GM13976 (cell line): ENCODE measurements at regions not wholly inside any gene's neighbourhood (a gene's known extent, or its start where the extent isn't known, plus 50 kb on each side); places are given as distances from the start of the nearest gene placed in this dataset.
"Not testable (repeated sequence)": the region's sequence is repeated elsewhere in the genome, so short reads cannot be mapped to it uniquely, and the experiment has no call there.

Experiments
- DNase-seq: peaks from one replicate; pipeline ENCODE4 v3.0.0; 2012; ENCODE audit warnings: low spot score
- in situ Hi-C: fragments of 300-500 bp; cut with MboI; formaldehyde crosslinking; loops from one replicate; pipeline ENCODE4 v1.12.0; 2022; ENCODE audit warnings: low sequenced_read_pairs, mixed read lengths, inconsistent platforms; ENCODE audit not compliant: unreplicated experiment
- TF ChIP-seq, protein P1 (sequence below): IDR thresholded peaks from 2 replicates; pipeline ENCODE4 v1.5.1; 2012; ENCODE audit warnings: borderline replicate concordance, mild to moderate bottlenecking; ENCODE audit not compliant: insufficient read depth; ENCODE audit errors: extremely low read depth, missing control alignments, control extremely low read depth

DNA sequence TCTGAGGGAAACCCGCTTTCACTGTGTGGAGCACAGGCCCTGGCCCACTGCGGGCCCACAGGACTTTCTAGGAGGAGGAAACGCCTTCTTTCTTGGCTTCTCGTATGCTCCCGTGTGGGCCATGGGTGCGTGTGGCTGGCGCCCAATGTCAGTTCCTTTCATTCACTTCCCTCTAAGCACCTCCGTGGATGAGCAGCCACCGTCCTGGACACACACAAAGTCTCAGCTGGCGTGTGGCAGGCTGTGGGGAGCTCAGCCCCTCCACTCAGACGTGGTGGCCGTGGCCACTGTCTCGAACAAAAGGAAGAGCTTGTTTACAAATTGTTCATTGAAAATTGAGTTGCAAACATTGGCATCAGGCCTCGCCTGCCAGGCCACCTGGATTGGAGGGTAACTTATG, 240.0 kb upstream of the SGCG start:
- TF ChIP-seq, protein P1, sequence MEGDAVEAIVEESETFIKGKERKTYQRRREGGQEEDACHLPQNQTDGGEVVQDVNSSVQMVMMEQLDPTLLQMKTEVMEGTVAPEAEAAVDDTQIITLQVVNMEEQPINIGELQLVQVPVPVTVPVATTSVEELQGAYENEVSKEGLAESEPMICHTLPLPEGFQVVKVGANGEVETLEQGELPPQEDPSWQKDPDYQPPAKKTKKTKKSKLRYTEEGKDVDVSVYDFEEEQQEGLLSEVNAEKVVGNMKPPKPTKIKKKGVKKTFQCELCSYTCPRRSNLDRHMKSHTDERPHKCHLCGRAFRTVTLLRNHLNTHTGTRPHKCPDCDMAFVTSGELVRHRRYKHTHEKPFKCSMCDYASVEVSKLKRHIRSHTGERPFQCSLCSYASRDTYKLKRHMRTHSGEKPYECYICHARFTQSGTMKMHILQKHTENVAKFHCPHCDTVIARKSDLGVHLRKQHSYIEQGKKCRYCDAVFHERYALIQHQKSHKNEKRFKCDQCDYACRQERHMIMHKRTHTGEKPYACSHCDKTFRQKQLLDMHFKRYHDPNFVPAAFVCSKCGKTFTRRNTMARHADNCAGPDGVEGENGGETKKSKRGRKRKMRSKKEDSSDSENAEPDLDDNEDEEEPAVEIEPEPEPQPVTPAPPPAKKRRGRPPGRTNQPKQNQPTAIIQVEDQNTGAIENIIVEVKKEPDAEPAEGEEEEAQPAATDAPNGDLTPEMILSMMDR, result no peak
- in situ Hi-C loops, result no loop called here
- DNase-seq, result no peak

DNA sequence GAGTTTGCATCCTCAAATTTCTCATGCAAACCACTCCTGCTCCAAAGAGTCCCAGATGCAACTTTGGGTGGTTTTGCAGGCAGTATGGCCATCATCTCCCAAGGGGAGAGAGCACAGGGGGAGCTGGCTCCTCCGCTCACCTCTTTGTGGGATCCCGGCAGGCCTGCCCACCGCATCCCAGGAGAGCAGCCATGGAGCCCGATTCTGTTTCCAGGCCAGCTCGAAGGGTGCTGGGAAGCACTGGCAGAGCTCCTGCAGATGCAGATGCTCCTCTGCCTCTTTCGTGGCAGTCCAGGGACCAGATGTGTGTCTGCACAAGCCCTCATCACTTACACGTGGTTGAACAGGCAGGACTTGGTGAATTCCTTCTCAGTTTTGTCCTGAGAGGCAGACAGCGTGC, 239.3 kb upstream of the SGCG start:
- DNase-seq, in situ Hi-C loops: not testable (repeated sequence)

DNA sequence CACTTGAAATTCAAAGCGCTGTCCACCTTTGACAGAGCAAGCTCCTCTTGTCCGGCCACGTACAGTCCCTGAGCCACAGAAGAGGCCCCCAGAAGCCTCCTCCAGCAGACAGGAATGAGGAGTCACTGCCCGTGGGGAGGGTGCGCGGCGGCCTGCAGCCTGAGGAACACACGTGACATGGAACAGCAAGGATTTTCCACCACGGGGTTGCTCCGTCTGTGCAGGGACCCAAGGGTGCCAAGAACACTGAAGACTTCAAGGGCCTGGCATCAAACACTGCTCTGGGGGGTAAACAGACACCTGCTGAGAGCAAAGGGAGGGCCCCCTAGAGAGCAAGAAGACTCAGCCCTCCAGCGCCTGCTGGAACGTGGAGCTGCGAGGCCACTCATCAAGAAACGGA, 237.9 kb upstream of the SGCG start:
- in situ Hi-C loops, DNase-seq: not testable (repeated sequence)

DNA sequence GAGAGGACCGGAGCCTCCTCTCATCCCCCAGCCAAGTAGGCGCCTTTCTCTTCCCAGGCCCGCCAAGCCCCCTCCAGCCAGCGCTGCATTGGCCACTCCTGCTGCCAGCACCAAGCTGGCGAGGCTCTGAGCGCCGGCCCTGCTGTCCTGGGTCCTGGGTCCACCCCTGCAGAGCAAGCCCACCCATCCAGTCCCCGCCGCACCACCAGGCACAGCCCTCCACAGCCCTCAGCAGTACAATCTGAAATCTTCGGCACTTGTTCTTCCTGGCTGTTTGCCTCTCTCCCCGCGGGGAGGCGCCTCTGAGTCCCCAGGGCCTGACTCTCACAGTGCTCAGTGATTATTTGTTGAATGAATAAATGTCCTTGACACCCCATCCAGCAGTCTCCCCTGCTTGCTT, 236.4 kb upstream of the SGCG start:
- TF ChIP-seq, protein P1, result no peak
- DNase-seq, result no peak
- in situ Hi-C loops, result no loop called here

DNA sequence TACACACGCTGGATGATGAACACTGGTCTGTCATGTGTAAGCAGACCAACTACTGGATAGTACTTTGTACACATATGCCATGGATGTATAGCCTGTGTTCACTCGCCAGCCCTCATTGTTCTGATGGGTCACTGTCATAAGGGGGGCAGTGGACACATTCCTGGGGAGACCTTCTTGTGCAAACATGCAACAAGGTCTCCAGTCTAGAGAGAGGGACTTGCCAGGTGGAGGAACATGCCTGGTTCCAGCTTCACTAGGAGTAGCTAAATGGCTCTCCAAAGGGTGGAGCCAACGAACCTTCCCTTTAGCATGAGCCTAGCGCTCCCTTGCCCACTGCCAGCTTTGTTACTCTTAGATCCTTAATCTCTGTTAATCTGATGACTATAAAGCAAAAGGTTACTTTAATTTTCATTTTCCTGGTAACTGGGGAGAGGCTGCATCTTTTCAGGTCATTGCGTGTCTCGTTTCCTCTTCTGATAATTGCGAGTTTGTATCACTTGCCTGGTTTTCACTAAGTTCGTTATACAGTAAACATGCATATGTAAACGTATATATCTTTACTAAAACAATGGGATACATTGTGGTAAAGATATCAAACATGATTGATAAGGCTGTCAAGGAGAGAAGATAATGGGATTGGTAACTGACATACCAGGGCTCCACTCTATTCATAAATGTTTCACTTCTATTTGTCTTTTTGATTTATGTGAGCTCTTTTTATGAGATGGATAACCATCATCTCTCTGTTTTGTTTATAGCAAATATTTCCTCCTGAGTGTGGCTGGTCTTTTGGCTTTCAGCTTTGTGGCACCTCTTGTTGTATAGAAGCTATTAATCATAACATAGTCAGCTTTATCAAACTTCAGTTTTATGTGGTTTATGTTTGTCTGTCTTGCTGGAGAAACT, 235.2 kb upstream of the SGCG start:
- in situ Hi-C loops, result no loop called here
- no peak for DNase-seq
- TF ChIP-seq, protein P1, result no peak

DNA sequence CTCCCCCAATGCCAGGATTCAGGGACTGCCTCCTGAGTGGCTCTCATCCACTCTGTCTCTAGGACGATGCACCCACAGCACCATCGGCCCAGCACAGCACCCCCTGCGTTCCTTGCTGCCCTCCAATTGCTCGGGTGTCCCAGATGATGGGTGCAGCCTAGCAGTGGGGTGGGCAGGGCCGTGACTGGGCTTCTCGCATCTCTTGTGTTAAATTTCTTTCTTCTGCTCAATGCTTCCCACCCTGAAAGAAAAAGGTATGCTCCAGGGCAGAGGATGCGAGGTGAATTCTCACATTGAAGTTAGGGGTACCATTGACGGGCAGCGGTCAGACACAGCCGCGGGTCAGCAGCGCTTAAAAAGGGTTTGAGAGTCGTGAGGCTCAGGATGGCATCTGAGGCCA, 232.4 kb upstream of the SGCG start:
- TF ChIP-seq, protein P1, result no peak
- no peak for DNase-seq
- in situ Hi-C loops, result no loop called here

DNA sequence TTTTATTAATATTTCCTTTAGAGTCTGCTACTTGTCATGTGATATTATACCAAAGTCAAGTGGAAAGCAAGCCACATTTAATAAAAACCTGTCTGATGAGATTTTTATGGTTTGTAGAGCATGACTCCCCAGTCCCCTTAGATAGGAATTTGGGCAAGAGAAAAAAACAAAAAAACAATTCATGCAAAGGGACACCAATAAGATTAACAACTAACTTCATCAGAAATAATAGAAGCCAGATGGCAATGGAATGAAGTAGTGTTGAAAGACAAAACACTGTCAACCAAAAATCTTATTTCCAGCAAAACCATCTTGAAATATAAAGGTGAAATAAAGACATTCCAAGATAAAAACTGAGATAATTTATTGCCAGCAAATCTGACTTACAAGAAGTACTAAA, 228.8 kb upstream of the SGCG start:
- in situ Hi-C loops, DNase-seq: not testable (repeated sequence)

DNA sequence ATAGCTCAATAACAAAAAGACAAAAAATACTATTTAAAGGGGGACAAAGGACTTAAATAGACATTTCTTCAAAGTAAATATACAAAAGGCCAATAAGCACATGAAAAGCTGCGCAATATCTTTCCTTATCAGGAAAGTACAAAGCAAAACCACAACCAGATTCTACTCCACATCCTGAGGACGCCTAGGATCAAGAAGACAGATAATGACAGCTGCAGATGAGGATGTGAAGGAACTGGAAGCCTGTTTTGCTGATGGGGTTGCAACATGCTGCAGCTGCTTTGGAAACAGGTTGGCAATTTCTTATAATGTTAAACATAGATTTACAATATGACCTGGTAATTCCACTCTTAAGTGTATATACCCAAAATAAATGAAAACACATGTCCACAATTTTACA, 225.6 kb upstream of the SGCG start:
- in situ Hi-C loops, DNase-seq: not testable (repeated sequence)

DNA sequence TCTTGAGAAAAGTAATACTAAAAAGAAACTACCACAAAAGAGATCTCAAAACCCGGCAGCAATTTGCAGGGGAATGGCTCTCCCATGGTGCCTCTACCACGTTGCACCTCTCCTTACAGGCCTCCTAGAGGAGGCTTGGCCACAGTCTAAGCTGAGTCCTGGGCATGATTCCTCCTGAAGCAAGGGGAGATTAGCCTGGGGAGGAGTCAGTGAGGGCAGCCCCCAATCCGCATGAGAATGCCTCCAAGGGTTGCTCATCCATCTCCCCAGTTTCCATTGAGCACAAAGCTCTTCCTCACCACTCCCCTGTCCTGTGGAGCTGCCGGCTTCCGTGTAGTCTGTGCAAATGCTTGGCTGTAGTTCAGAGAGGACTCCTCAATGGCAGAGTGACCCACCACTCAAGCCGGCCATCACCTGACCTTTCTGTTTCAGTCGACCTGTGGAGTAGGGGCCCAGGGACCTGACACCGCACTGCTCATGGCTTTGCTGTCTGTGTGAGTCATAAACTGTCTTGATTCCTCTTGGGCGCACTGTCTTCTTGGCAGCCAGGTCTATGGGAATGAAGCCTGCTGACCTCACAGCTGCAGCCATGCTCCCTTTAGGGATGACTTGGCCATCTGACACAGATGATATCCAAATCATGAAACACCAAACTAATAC, 224.2 kb upstream of the SGCG start:
- in situ Hi-C loops, DNase-seq: not testable (repeated sequence)

DNA sequence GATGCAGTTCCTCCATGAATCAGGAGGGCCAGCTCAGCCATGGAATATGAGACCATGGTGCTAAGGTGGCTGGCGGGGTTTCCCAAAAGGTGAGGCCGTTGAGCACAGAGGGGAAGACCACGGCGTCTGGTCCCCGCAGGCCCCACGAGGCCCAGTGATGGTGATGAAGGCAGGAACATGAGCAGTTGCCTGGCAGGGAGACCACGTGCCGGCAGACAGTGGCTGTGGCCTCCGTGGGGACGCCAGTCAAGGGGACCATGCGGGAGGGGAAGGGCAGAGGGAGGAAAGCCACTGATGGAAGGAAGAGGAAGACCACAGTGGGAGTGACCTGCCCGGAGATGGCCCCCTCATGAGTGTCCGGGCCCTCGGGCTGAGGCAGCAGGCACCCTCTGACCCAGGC, 220.9 kb upstream of the SGCG start:
- in situ Hi-C loops, DNase-seq: not testable (repeated sequence)
